ENCODE measurements at regions not wholly inside any gene's neighbourhood (a gene's known extent, or its start where the extent isn't known, plus 50 kb on each side); places are given as distances from the start of the nearest gene placed in this dataset.

DNA sequence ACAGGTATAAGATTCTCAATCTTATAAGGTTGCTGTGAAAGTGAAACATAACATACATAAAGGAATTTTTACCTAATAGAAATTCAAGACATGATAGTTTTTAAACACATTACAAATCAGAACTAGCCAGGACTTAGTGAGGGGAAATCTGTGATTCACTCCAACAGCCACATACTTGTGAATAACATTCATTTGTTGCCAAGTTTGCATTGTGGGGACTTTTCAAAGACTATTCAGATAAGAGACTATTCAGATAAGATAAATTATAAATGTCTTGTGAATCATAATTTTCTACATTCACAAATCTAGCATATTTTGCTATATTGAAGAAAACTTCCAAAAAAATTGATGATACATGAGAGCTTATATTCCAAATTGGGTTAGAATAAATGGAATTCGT is 345.3 kb upstream of the CDH20 start:
- no peak for DNase-seq

GRCh38 chr18:60996326-60996725 is 336.9 kb upstream of the CDH20 start:
- DNase-seq: no peak

DNA sequence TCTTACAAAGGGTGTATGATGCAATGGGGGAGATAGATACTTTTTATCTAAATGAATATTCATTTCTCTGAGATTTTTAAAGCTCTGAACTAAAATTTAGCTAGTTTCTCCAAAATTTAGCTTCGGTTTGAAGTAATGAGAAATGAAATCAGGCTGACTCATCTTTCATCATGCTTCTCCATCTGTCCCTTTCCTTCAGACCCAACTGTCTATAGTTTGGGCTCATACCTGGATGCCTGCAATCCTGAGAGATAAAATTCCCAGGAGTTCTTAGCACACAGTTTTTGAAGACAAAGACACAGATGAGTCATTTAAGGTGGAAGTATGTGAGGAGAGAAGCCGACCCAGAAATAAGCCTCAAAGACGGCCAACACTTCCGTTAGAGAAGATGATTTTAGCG is 336.4 kb upstream of the CDH20 start:
- no peak for DNase-seq

DNA sequence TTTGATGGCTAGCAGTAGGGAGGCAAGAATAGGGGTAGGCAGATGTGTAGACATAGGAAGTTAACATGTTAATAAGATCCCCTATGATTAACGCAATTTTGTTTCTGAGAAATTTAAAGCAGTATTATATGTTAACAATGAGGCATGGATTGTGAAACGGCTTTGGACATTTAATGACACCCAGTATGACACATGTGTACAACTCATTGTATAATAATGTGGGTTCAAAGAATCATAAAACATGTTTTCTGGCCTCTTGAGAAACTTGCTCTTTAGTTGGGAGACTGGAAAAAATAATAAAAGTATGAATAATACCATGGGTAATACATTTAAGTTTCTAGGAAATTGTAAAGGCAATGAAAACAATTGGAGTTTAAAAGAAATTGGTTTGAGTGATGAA is 332.1 kb upstream of the CDH20 start:
- DNase-seq: no peak

DNA sequence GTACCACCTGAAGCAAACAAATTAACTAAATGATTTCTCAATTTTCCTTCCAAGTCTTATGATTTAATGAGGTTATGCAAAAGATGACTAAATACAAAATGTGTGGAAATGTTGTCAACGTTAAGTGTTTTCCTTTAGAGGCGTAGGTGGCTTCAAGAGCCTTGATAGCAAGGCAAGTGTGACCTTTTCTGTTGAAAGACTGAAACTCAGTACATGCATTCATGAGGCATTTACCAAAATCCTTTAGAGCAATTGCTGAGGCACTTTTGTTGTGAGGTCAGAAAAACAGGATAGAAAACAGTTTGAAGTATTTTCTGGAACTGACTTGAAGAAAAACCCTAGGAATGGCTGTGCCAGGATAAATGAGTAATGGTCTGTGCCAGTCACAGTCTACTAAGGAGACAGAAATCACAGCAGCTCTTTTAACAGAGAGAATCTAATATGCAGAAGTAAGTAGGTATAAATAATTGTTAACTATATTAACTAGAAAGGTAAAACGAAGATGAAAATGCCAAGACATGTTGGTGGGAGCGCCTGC is 326.5 kb upstream of the CDH20 start:
- DNase-seq: no peak

- DNase-seq: no peak
These were observed 313.6 kb upstream of the CDH20 start for GRCh38 chr18:61019338-61020301.

DNA sequence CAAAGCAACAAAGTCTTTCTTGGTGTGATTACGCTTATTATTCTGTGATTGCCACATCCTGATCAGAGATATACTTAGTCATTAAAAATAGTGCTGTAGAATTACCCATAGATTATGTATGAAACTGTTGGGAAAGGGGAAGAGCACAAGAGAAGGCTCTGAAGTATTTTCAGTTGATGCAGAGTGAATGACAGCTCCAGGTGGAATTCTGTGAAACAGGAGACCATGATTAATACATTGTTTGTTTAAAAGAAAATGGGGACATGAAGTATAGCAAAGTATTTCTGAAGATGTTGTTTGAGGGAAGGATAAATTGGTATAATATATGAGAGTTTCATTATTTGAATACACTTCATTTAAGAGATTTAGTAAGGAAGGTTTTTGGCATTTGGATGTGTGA is 307.6 kb upstream of the CDH20 start:
- no peak for DNase-seq

DNA sequence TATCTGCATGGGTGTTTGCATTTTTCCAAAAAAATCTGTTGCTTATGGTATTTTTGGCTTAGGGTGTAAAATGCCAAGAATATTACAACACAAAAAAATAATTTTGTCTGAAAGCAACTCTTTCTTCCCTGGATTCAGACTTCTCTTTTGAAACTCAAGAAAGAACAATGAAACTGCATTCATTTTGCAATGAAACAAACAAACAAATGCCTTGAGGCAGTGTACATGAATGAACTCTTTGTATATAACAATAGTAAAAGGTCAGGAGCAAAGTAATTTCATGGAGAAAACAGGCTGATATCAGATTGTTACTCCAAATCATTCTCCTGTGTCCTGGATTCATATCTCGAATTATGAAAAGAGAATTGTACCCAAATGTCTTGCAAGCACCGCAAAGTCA is 301.6 kb upstream of the CDH20 start:
- DNase-seq: no peak

GRCh38 chr18:61034580-61034979 is 298.6 kb upstream of the CDH20 start:
- no peak for DNase-seq

GRCh38 chr18:61039251-61039650 is 294.0 kb upstream of the CDH20 start:
- DNase-seq: no peak

- DNase-seq: no peak
These were observed 285.4 kb upstream of the CDH20 start for GRCh38 chr18:61047794-61048193.

- DNase-seq: no peak
These were observed 275.8 kb upstream of the CDH20 start for GRCh38 chr18:61057443-61057842.

DNA sequence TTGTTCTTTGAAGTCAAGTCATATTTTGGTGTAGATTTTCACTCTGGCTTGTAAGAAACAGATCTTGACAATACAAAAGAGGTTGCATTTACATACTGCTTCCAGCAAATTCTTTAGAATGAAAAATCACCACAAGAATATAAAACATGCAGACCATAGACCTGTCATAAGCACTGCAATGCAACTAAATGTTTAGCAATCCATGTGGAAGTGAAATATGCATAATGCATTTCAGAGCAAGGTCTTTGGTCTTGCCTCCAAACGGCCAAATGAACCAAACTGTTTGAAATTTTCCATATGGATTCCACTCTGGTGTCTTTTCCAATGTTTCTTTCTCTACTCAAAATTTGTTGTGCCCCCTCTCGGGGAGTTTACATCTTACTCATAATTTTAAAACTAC is 271.0 kb upstream of the CDH20 start:
- DNase-seq: no peak

DNA sequence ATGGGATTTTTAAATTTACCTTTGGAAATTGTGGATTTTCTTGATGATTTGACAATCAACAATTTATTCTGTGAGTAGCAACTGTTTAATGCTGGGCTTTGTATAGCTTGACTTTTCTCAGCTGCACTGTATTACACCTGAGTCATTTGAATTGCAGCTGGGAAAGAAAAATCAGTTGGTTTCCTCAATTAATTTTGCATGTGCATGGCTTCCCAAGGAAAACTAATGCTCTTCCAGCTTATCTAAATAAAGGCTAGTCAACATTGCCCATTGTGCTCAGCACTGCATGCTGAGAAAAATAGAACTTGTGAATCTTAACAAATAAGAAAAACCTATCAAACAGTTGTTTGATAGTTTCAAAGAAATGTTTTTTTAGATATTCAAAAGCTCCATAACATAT is 268.3 kb upstream of the CDH20 start:
- DNase-seq: no peak

DNA sequence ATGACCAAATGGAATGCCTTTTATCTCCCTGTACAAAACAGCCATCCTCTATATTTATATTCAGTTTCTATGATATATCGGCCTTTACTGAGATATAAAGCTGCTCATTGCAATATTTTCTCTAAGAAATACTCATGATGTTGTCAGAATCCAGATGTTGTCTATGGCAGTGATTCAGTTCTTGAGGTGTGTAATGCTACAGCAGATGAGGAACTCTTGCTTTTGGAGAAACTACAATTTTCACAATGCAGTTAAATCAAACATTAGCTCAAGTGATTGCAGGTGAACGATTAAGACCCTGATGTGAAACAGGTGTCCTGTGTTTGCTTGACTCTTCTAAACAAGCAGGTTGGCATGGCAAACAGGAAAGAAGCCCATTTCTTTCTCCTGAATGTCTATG is 256.2 kb upstream of the CDH20 start:
- no peak for DNase-seq

DNA sequence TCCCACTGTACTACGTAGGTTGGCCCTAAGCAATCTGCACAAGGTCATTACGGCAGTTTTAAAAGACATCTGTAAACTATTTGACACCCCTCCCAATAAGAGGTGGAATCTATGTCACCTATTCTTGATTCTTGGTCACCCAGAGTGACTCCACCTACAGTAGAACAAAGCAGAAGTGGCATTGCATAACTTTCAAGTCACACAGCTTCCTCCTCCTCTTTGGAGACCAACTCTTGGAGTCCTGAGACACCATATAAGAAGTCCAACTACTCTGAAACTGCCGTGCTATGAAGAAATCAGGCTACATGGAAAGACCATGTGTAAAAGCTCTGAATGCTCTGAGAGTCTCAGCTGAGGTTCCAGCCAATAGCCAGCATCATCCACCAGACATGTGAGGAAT is 253.5 kb upstream of the CDH20 start:
- no peak for DNase-seq

DNA sequence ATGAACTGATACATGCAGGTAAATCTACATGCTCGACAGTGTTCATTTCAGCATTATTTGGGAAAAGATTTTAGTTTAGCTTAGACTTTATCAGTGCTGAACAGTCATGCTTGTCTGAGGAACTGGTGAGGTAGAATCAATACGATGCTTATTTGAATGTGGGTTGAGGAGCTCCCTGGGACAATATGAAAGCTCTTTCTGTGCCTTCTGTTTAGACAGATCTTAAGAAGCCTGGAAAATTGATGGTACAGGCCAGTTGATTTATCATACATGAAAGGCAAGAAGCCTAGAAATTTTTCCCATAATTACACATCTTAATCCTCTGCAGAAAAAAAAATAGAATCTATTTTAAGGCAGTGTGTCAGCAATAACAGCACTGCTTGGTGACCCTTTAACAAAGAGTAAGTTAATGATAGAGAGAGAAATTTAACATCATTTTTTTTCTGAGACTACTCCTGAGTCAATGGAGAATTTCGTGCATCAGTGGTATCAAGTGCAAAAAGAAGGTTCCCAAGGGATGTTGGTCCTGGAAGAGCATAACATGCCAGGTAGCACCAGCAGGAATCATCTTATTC is 252.2 kb upstream of the CDH20 start:
- no peak for DNase-seq

- no peak for DNase-seq
These were observed 250.1 kb upstream of the CDH20 start for GRCh38 chr18:61082976-61083630.

GRCh38 chr18:61085036-61085435 is 248.2 kb upstream of the CDH20 start:
- DNase-seq: no peak

GRCh38 chr18:61085761-61086160 is 247.5 kb upstream of the CDH20 start:
- DNase-seq: no peak

DNA sequence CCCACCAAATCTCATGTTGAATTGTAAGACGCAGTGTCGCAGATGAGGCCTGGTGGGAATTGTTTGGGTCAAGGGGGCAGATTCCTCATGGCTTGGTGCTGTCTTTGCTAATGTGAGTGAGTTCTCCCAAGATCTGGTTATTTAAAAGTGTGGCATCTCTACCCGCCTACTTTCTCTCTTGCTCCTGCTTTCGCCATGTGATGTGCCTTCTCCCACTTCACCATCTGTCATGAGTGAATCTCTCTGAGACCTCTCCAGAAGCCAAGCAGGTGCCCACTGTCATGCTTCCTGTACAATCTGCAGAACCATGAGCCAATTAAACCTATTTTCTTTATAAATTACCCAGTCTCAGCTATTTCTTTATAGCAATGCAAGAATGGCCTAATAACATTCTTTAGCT is 246.6 kb upstream of the CDH20 start:
- no peak for DNase-seq

DNA sequence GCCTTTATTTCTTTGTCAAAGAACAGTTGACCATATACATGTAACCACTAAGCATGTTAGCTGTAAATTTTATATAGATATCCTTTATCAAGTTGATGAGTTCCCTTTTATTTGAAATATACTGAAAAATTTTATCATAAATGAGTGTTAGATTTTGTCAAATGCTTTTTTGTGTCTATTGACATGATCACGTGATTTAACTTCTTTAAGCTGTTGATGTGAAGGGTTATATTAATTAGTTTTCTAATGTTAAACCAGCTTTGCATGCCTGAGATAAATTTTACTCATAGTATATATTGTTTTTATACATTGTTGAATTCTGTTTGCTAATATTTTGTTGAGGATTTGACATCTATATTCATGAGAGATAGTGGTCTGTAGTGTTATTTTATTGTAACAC is 241.9 kb upstream of the CDH20 start:
- DNase-seq: no peak

DNA sequence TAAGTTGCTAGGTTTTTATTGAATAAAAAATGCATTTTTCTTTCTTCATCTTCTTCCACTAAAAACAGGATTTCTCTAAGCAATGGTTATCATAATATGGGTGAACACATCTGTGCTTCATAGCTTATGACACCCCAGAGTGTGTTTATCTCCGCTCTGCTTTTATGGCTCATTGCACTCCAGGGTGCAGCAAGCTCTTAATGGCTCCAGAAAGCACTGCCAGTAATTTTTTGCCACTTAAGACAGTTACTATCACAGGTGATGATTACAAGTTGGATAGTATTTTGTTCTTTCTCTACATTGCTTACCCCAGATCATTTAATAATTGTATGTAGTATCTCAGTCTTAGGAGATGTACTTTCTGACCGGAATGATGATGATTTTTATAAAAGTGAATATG is 239.3 kb upstream of the CDH20 start:
- no peak for DNase-seq

- DNase-seq: no peak
These were observed 237.0 kb upstream of the CDH20 start for GRCh38 chr18:61096226-61096625.

All from EL (cell line).